H1 (cell line): ENCODE measurements at regions not wholly inside any gene's neighbourhood (a gene's known extent, or its start where the extent isn't known, plus 50 kb on each side); places are given as distances from the start of the nearest gene placed in this dataset.

ENCODE experiments used
- CTCF ChIA-PET: fragments of 300-600 bp; sonication (Branson Sonifier 250); formaldehyde crosslinking; loops from one replicate; lab custom pipeline; 2021; ENCODE audit not compliant: partially characterized antibody; lab: Charles Lee
- POLR2A ChIA-PET: fragments of 300-600 bp; sonication (Branson Sonifier 250); formaldehyde crosslinking; loops from one replicate; lab custom pipeline; 2021; ENCODE audit warnings: inconsistent platforms; ENCODE audit not compliant: partially characterized antibody; lab: Charles Lee
- DNase-seq, 2 experiments: peaks; one replicate each; pipeline versions ENCODE4 v3.0.0 to v3.0.0-alpha.2; 2010 to 2022; ENCODE audit warnings: low spot score in 2 of 2, low read depth in 1 of 2, mixed read lengths in 1 of 2
- FAIRE-seq: peaks from 2 replicates; lab custom pipeline; 2011; peaks lifted over from hg19 to GRCh38; lab: Jason Lieb, UNC
- H2AFZ ChIP-seq: 2 replicates; pipeline ENCODE4 v1.8.1; 2012; ENCODE audit warnings: low read length, inconsistent platforms
- H2AK5ac ChIP-seq: 2 replicates; pipeline ENCODE4 v1.6.1; 2013; ENCODE audit warnings: low read depth, low read length
- H2BK120ac ChIP-seq: replicated peaks from 2 replicates; pipeline ENCODE3; 2013; ENCODE audit warnings: low read depth, low read length, inconsistent platforms
- H2BK12ac ChIP-seq: 2 replicates; pipeline ENCODE4 v1.6.1; 2013; ENCODE audit warnings: low read depth, low read length
- H2BK15ac ChIP-seq: 2 replicates; pipeline ENCODE4 v1.6.1; 2013; ENCODE audit warnings: low read length
- H2BK20ac ChIP-seq: 2 replicates; pipeline ENCODE4 v1.6.1; 2013; ENCODE audit warnings: low read length
- H2BK5ac ChIP-seq: 2 replicates; pipeline ENCODE4 v1.6.1; 2013; ENCODE audit warnings: low read depth, low read length
- H3K14ac ChIP-seq: 2 replicates; pipeline ENCODE4 v1.6.1; 2013; ENCODE audit warnings: inconsistent platforms; ENCODE audit not compliant: insufficient read length
- H3K18ac ChIP-seq: 2 replicates; pipeline ENCODE4 v1.6.1; 2013; ENCODE audit warnings: low read length; ENCODE audit errors: extremely low read depth
- H3K23ac ChIP-seq: 2 replicates; pipeline ENCODE4 v1.6.1; 2013; ENCODE audit warnings: inconsistent platforms; ENCODE audit not compliant: insufficient read length
- H3K23me2 ChIP-seq: 2 replicates; pipeline ENCODE4 v1.6.1; 2013; ENCODE audit warnings: low read depth, low read length
- H3K27ac ChIP-seq: 2 replicates; pipeline ENCODE4 v1.6.1; 2011; ENCODE audit warnings: low read depth, low read length, inconsistent platforms
- H3K27me3 ChIP-seq, 4 experiments: replicated peaks in 1 of 4; 1 replicate in 1 of 4; 2 replicates in 3 of 4; pipeline versions ENCODE4 v1.6.1 to v1.8.1; 2011 to 2013; ENCODE audit warnings: low read length in 3 of 4, mild to moderate bottlenecking in 3 of 4, inconsistent platforms in 2 of 4, mixed read lengths in 2 of 4, moderate library complexity in 1 of 4; ENCODE audit not compliant: control insufficient read depth in 3 of 4, insufficient read depth in 3 of 4; ENCODE audit errors: extremely low read depth in 1 of 4
- H3K36me3 ChIP-seq, 4 experiments: 2 replicates each; pipeline versions ENCODE4 v1.6.1 to v1.8.1; 2011 to 2013; ENCODE audit warnings: mild to moderate bottlenecking in 4 of 4, low read length in 3 of 4, moderate library complexity in 2 of 4, control low read depth in 1 of 4, inconsistent platforms in 1 of 4; ENCODE audit not compliant: insufficient read depth in 4 of 4, control insufficient read depth in 2 of 4
- H3K4ac ChIP-seq: replicated peaks from 2 replicates; pipeline ENCODE3; 2013; ENCODE audit warnings: low read length, low read depth, mixed read lengths, inconsistent platforms; ENCODE audit not compliant: insufficient read length
- H3K4me1 ChIP-seq, 4 experiments: replicated peaks in 1 of 4; 1 replicate in 1 of 4; 2 replicates in 3 of 4; pipeline versions ENCODE4 v1.6.1 to v1.8.1; 2011 to 2013; ENCODE audit warnings: low read length in 3 of 4, inconsistent platforms in 2 of 4, mixed read lengths in 1 of 4; ENCODE audit not compliant: insufficient read depth in 4 of 4, control insufficient read depth in 3 of 4
- H3K4me2 ChIP-seq, 2 experiments: 2 replicates each; pipeline versions ENCODE4 v1.6.1 to v1.8.1; 2011 to 2013; ENCODE audit warnings: low read depth in 2 of 2, low read length in 2 of 2, control low read depth in 1 of 2, inconsistent platforms in 1 of 2, mild to moderate bottlenecking in 1 of 2; ENCODE audit not compliant: insufficient read depth in 1 of 2
- H3K4me3 ChIP-seq, 4 experiments: fragments of 200-600, 300-600 bp in 1 of 4; sonication (generic), shearing (Covaris generic), sonication (Bioruptor Twin) in 1 of 4; 2 replicates each; pipeline versions ENCODE4 v1.5.1 to v1.8.1; 2011 to 2016; ENCODE audit warnings: low read length in 4 of 4, low read depth in 3 of 4, control low read depth in 2 of 4, inconsistent platforms in 2 of 4, mild to moderate bottlenecking in 2 of 4, mixed read lengths in 1 of 4, moderate library complexity in 1 of 4; ENCODE audit not compliant: insufficient read depth in 2 of 4; ENCODE audit errors: extremely low read depth in 1 of 4
- H3K56ac ChIP-seq: replicated peaks from 2 replicates; pipeline ENCODE3; 2013; ENCODE audit warnings: low read depth, mild to moderate bottlenecking, mixed read lengths, low read length, inconsistent platforms; ENCODE audit not compliant: insufficient read length
- H3K79me1 ChIP-seq: 2 replicates; pipeline ENCODE4 v1.6.1; 2013; ENCODE audit warnings: low read depth, low read length, control low read depth
- H3K79me2 ChIP-seq, 2 experiments: 2 replicates each; pipeline versions ENCODE4 v1.6.1 to v1.8.1; 2012 to 2013; ENCODE audit warnings: low read length in 2 of 2, mild to moderate bottlenecking in 2 of 2, inconsistent platforms in 1 of 2; ENCODE audit not compliant: insufficient read depth in 2 of 2, control insufficient read depth in 1 of 2
- H3K9ac ChIP-seq, 4 experiments: replicated peaks in 1 of 4; 1 replicate in 1 of 4; 2 replicates in 3 of 4; pipeline versions ENCODE4 v1.6.1 to v1.8.1; 2011 to 2013; ENCODE audit warnings: low read depth in 3 of 4, low read length in 3 of 4, control low read depth in 2 of 4, mild to moderate bottlenecking in 2 of 4, moderate library complexity in 2 of 4, inconsistent platforms in 1 of 4; ENCODE audit errors: extremely low read depth in 1 of 4
- H3K9me3 ChIP-seq, 2 experiments: 2 replicates each; pipeline versions ENCODE4 v1.6.1 to v1.8.1; 2012 to 2013; ENCODE audit warnings: mild to moderate bottlenecking in 2 of 2, moderate library complexity in 2 of 2, control low read depth in 1 of 2, inconsistent platforms in 1 of 2, low read depth in 1 of 2, low read length in 1 of 2, mixed read lengths in 1 of 2; ENCODE audit not compliant: insufficient read depth in 2 of 2
- H4K20me1 ChIP-seq, 2 experiments: replicated peaks in 1 of 2; 2 replicates each; pipeline versions ENCODE3 to v1.8.1; 2011 to 2013; ENCODE audit warnings: inconsistent platforms in 2 of 2, low read length in 2 of 2, mild to moderate bottlenecking in 1 of 2; ENCODE audit not compliant: insufficient read depth in 2 of 2, control insufficient read depth in 1 of 2
- H4K5ac ChIP-seq: 2 replicates; pipeline ENCODE4 v1.6.1; 2013; ENCODE audit warnings: low read length, low read depth, mixed read lengths, inconsistent platforms; ENCODE audit not compliant: insufficient read length
- H4K8ac ChIP-seq: 2 replicates; pipeline ENCODE4 v1.8.0; 2013; ENCODE audit warnings: mild to moderate bottlenecking, moderate library complexity, low read length, inconsistent platforms; ENCODE audit not compliant: insufficient read depth; ENCODE audit errors: extremely low read depth
- H4K91ac ChIP-seq: replicated peaks from 2 replicates; pipeline ENCODE3; 2013; ENCODE audit warnings: low read length, mixed read lengths, inconsistent platforms; ENCODE audit not compliant: insufficient read length
- BACH1 ChIP-seq: IDR thresholded peaks from 2 replicates; pipeline ENCODE4 v1.6.1; 2012; ENCODE audit warnings: low read length, improper control_type of control experiment
- BRCA1 ChIP-seq: IDR thresholded peaks from 2 replicates; pipeline ENCODE4 v1.6.1; 2012; ENCODE audit warnings: low read depth, low read length, improper control_type of control experiment
- CREB1 ChIP-seq: IDR thresholded peaks from 2 replicates; pipeline ENCODE4 v1.6.1; 2012; ENCODE audit warnings: inconsistent platforms
- CTBP2 ChIP-seq: IDR thresholded peaks from 2 replicates; pipeline ENCODE4 v1.7.0; 2011; ENCODE audit warnings: borderline replicate concordance, mild to moderate bottlenecking, moderate library complexity, mixed read lengths, low read length; ENCODE audit not compliant: insufficient read depth, insufficient read length
- EZH2 ChIP-seq: fragments of 200-600 bp; sonication (generic); IDR thresholded peaks from 2 replicates; pipeline ENCODE4 v1.7.1; 2012; ENCODE audit warnings: low read depth, mild to moderate bottlenecking, moderate library complexity, low read length, inconsistent platforms; ENCODE audit not compliant: severe bottlenecking
- HDAC2 ChIP-seq, 2 experiments: fragments of 300-600 bp in 1 of 2; sonication (generic) in 1 of 2; IDR thresholded peaks; 2 replicates each; pipeline ENCODE4 v1.6.1; 2011 to 2012; ENCODE audit warnings: low read depth in 2 of 2, low read length in 2 of 2, mild to moderate bottlenecking in 2 of 2, moderate library complexity in 2 of 2, borderline replicate concordance in 1 of 2, inconsistent platforms in 1 of 2
- JUN ChIP-seq: IDR thresholded peaks from 2 replicates; pipeline ENCODE4 v1.6.1; 2011; ENCODE audit warnings: low read depth, mild to moderate bottlenecking, improper control_type of control experiment, low read length
- KDM1A ChIP-seq: fragments of 200-600, 300-600 bp; sonication (generic); IDR thresholded peaks from 2 replicates; pipeline ENCODE4 v1.7.1; 2016; ENCODE audit warnings: mild to moderate bottlenecking, low read length, borderline replicate concordance
- POLR2AphosphoS5 ChIP-seq: IDR thresholded peaks from 2 replicates; pipeline ENCODE4 v1.6.1; 2011; ENCODE audit warnings: low read depth, low read length
- RNF2 ChIP-seq: fragments of 200-900, 300-1000 bp; sonication (generic); IDR thresholded peaks from 2 replicates; pipeline ENCODE4 v1.7.1; 2016; ENCODE audit warnings: borderline replicate concordance, low read depth, mild to moderate bottlenecking, antibody characterized with exemption, low read length; ENCODE audit not compliant: poor library complexity, severe bottlenecking; ENCODE audit errors: missing control alignments
- SUZ12 ChIP-seq: fragments of 200-600 bp; sonication (generic); IDR thresholded peaks from 2 replicates; pipeline ENCODE4 v1.6.1; 2012; ENCODE audit warnings: mild to moderate bottlenecking, inconsistent platforms, low read length, moderate library complexity, mixed read lengths
- TEAD4 ChIP-seq: IDR thresholded peaks from 2 replicates; pipeline ENCODE4 v1.6.1; 2012; ENCODE audit warnings: low read depth, low read length, inconsistent platforms, mixed read lengths
- YY1 ChIP-seq: IDR thresholded peaks from 2 replicates; pipeline ENCODE4 v1.6.1; 2011; ENCODE audit warnings: low read depth, mild to moderate bottlenecking, low read length
- ZNF274 ChIP-seq: IDR thresholded peaks from 2 replicates; pipeline ENCODE4 v1.7.0; 2012; ENCODE audit warnings: low read length, borderline replicate concordance; ENCODE audit errors: extremely low read depth
- WGBS, 2 experiments: shearing (Covaris generic) in 1 of 2; methylation state at CpG; one replicate each; pipeline versions ENCODE4 v1.1.6 to v1.1.7; 2013 to 2015; ENCODE audit warnings: low lambda C conversion rate in 2 of 2, mixed read lengths in 2 of 2, inconsistent platforms in 1 of 2, low coverage in 1 of 2, missing lambda C conversion rate in 1 of 2; ENCODE audit not compliant: insufficient replicate concordance in 2 of 2, insufficient coverage in 1 of 2, insufficient read length in 1 of 2; ENCODE audit errors: extremely low coverage in 1 of 2, missing lambda C conversion rate in 1 of 2; 5-methylcytosine and 5-hydroxymethylcytosine counted together

DNA sequence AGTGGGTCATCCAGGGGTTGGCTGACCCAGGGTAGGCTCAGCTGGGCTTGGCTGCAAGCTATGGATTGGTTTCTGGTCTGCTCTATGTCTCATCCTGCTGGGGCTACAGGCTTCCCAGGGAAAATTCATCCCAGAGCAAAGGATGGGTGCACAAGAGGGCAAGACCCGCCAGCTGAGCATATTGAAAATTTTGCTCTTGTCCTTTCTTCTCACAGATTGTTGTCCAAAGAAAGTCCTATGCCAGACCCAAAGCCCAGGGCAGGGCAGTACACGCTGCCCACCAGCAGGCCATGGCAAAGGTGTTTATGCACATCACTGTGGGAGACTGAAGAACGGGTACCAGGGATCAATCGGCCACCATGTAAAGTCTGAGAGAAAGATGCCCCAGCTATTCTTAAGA lies 95.3 kb upstream of the PARP11 start:
- DNase-seq = no peak
- Histone ChIP-seq H3K23ac (no peak overlapping the region), H3K56ac (no peak overlapping the region), H4K5ac (no peak overlapping the region), H2BK5ac (no peak overlapping the region), H3K9me3 (no peaks in the 10 kb centered on the region)
- WGBS, 2 experiments = 87% methylated on average over 4 of the region's 4 CpGs; no CpG with 5 or more reads in 1 of the 2 experiments
- TF ChIP-seq HDAC2 (IDR thresholded peaks at IDR 0.05; ENCODE audit: borderline replicate concordance in 1 of 2, low read depth in 2 of 2, low read length in 2 of 2) (no peak), EZH2 (no peak), ZNF274 (no peak), KDM1A (no peak), CTBP2 (no peak), BRCA1 (no peak), YY1 (no peak), BACH1 (no peak), RNF2 (no peak), CREB1 (no peak), JUN (no peak), TEAD4 (no peak), SUZ12 (no peak), POLR2AphosphoS5 (no peak)
- TF ChIP-seq, all 59 proteins: peak for 0
- H3K4ac ChIP-seq = no peak overlapping the region
- no peak overlapping the region for H3K4me2 ChIP-seq
- FAIRE-seq = no peak
- H2AFZ ChIP-seq = no peak overlapping the region
- no peak overlapping the region for H3K27ac ChIP-seq
- H3K36me3 ChIP-seq = no peaks in the 10 kb centered on the region
- no peak overlapping the region for H3K14ac ChIP-seq
- no peak overlapping the region for H2BK12ac ChIP-seq
- H2BK20ac ChIP-seq = no peak overlapping the region
- no peak overlapping the region for H2BK15ac ChIP-seq
- no peaks in the 10 kb centered on the region for H3K23me2 ChIP-seq
- H3K4me3 ChIP-seq = no peak overlapping the region
- no peak overlapping the region for H4K8ac ChIP-seq
- H3K4me1 ChIP-seq = peaks cover 0 to 2% (median 0%) of the 10 kb centered on the region in 4 experiments; a peak in 2 of 7 replicates
- no peaks in the 10 kb centered on the region for H3K79me1 ChIP-seq
- CTCF ChIA-PET = interaction anchor here (0.6 to 3.9 kb wide), 15 partner anchors 9 to 312 kb away, joined by 3 to 19 read pairs (median 4); no protein-coding TSS in a partner anchor
- no peak overlapping the region for H2AK5ac ChIP-seq
- no peaks in the 10 kb centered on the region for H4K20me1 ChIP-seq
- POLR2A ChIA-PET = interaction anchor here (1.2 to 1.3 kb wide), 2 partner anchors 305 to 307 kb away, joined by 3 to 5 read pairs; partner anchors contain the start of gene CCND2
- H3K9ac ChIP-seq = no peak overlapping the region
- H3K79me2 ChIP-seq = no peaks in the 10 kb centered on the region
- no peak overlapping the region for H2BK120ac ChIP-seq
- no peaks in the 10 kb centered on the region for H3K27me3 ChIP-seq
- H3K18ac ChIP-seq = no peak overlapping the region
- no peak overlapping the region for H4K91ac ChIP-seq
